ENCODE measurements at regions not wholly inside any gene's neighbourhood (a gene's known extent, or its start where the extent isn't known, plus 50 kb on each side); places are given as distances from the start of the nearest gene placed in this dataset.

DNA sequence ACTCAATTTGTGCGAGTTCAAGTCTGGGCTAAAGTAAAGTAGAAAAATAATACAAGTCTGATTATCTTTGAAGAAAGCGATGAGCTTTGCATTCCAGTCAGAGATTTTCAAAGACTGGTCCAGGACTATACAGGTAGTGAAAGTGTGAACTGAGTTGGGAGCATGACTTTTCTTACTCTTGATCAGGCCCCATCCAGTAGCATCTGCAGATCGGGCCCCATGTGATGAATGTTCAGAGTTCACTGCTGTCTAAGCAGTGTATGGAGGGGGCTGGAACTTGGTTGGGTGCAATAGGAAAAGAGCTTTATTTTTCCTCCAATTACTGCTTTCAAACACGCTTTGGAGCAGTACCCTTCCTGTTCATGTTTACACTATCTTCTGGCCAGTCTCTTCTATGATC is 747.4 kb upstream of the ID2 start:
- TF ChIP-seq, protein P1, sequence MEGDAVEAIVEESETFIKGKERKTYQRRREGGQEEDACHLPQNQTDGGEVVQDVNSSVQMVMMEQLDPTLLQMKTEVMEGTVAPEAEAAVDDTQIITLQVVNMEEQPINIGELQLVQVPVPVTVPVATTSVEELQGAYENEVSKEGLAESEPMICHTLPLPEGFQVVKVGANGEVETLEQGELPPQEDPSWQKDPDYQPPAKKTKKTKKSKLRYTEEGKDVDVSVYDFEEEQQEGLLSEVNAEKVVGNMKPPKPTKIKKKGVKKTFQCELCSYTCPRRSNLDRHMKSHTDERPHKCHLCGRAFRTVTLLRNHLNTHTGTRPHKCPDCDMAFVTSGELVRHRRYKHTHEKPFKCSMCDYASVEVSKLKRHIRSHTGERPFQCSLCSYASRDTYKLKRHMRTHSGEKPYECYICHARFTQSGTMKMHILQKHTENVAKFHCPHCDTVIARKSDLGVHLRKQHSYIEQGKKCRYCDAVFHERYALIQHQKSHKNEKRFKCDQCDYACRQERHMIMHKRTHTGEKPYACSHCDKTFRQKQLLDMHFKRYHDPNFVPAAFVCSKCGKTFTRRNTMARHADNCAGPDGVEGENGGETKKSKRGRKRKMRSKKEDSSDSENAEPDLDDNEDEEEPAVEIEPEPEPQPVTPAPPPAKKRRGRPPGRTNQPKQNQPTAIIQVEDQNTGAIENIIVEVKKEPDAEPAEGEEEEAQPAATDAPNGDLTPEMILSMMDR (IDR thresholded peaks at IDR 0.05; ENCODE audit: insufficient read depth, low read length, poor library complexity, severe bottlenecking) = no peak
- DNase-seq (ENCODE audit: extremely low read depth, insufficient read length) = no peak
- Histone ChIP-seq H3K4me3 (replicated peaks; ENCODE audit: low read depth, low read length) (no peak overlapping the region), H3K27me3 (replicated peaks; ENCODE audit: control insufficient read depth, insufficient read depth, low read length) (no peaks in the 10 kb centered on the region; the same call in 1 of the 2 replicates), H3K36me3 (ENCODE audit: control insufficient read depth, insufficient read depth, low read length) (no peaks in the 10 kb centered on the region)

DNA sequence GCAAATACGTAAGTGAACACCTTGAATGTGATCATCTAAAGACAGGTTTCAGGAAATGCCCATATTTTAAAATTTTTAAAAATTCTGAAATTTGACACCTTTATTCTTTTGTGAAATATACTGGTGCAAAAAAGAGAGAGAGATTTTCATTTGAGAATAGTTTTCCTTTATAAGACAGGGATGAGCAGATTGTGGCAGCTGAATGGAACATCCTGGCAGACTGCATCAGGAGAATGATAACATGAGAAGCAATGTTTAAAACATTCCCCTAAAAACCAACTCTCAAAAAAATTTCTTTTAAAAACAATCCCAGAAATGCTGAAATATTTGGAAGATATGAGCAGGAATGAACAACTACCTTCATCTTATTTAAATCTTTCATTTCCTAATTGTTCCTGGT is 744.8 kb upstream of the ID2 start:
- no peaks in the 10 kb centered on the region for H3K36me3 ChIP-seq (ENCODE audit: control insufficient read depth, insufficient read depth, low read length)
- TF ChIP-seq, protein P1 (IDR thresholded peaks at IDR 0.05; ENCODE audit: insufficient read depth, low read length, poor library complexity, severe bottlenecking) = no peak
- DNase-seq (ENCODE audit: extremely low read depth, insufficient read length) = no peak
- H3K4me3 ChIP-seq (replicated peaks; ENCODE audit: low read depth, low read length) = no peak overlapping the region
- no peaks in the 10 kb centered on the region; the same call in 1 of the 2 replicates for H3K27me3 ChIP-seq (replicated peaks; ENCODE audit: control insufficient read depth, insufficient read depth, low read length)

DNA sequence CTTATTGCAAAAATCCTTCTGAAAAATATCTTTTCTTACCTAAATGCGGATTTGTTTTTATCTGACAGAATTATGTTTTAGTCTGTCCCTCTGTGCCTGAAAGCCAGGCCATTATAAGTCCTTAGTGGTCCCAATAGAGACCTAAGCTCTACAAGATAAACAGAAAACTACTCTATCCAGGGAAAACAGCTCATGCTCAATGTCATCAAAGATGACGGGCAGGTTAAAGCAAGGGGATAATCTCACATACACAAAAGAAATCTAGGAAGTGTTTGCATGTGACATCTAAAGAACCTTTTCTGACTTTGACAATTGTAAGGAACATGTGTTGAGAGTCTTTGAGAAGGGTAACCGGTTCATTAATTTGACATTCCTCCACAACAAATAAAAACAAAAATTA is 741.1 kb upstream of the ID2 start:
- H3K36me3 ChIP-seq (ENCODE audit: control insufficient read depth, insufficient read depth, low read length) = no peaks in the 10 kb centered on the region
- no peak for DNase-seq (ENCODE audit: extremely low read depth, insufficient read length)
- TF ChIP-seq, protein P1 (IDR thresholded peaks at IDR 0.05; ENCODE audit: insufficient read depth, low read length, poor library complexity, severe bottlenecking) = no peak
- no peaks in the 10 kb centered on the region; the same call in 1 of the 2 replicates for H3K27me3 ChIP-seq (replicated peaks; ENCODE audit: control insufficient read depth, insufficient read depth, low read length)
- no peak overlapping the region for H3K4me3 ChIP-seq (replicated peaks; ENCODE audit: low read depth, low read length)

DNA sequence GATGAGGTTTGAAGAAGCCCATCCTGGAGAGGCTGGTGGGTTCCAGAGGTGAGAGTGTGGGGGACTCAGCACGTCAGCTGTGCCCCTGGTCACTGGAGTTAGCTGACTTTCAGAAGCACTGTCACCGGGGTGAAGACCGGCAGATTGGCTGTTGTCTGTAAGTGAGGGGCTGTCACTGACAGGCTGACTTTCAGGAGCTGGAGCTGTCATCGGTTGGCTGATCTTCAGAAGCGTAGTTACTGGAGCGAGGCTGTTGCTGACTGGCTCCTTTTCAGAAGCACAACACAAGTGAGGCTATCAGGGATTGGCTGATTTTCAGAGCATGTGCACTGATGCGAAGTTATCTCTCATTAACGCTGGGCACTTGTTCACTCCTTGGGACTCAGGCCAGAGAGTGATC is 738.4 kb upstream of the ID2 start:
- Histone ChIP-seq H3K27me3 (replicated peaks; ENCODE audit: control insufficient read depth, insufficient read depth, low read length) (no peaks in the 10 kb centered on the region), H3K4me3 (replicated peaks; ENCODE audit: low read depth, low read length) (no peak overlapping the region), H3K36me3 (ENCODE audit: control insufficient read depth, insufficient read depth, low read length) (no peaks in the 10 kb centered on the region)
- TF ChIP-seq, protein P1 (IDR thresholded peaks at IDR 0.05; ENCODE audit: insufficient read depth, low read length, poor library complexity, severe bottlenecking) = no peak
- DNase-seq (ENCODE audit: extremely low read depth, insufficient read length) = no peak

DNA sequence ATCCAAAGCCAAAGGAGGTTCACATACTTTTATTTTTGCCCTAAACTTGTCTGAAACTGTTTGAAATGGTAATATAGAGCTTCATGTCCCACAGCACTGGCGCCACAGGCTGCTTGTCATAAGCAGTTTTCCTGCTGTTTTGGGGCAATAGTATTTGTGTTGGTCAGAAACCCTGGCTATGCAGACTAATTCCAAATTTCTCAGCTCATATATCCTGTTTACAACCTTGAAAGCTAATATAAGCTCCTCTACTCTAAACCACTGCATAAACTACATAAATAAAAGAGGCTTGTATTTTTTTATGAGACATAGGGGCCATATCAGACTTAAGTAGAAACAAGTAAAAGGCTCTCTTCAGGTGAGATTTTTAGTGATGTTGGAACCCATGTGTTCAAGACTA is 736.8 kb upstream of the ID2 start:
- no peak overlapping the region for H3K4me3 ChIP-seq (replicated peaks; ENCODE audit: low read depth, low read length)
- H3K27me3 ChIP-seq (replicated peaks; ENCODE audit: control insufficient read depth, insufficient read depth, low read length) = no peaks in the 10 kb centered on the region
- H3K36me3 ChIP-seq (ENCODE audit: control insufficient read depth, insufficient read depth, low read length) = no peaks in the 10 kb centered on the region
- TF ChIP-seq, protein P1 (IDR thresholded peaks at IDR 0.05; ENCODE audit: insufficient read depth, low read length, poor library complexity, severe bottlenecking) = no peak
- DNase-seq (ENCODE audit: extremely low read depth, insufficient read length) = no peak

DNA sequence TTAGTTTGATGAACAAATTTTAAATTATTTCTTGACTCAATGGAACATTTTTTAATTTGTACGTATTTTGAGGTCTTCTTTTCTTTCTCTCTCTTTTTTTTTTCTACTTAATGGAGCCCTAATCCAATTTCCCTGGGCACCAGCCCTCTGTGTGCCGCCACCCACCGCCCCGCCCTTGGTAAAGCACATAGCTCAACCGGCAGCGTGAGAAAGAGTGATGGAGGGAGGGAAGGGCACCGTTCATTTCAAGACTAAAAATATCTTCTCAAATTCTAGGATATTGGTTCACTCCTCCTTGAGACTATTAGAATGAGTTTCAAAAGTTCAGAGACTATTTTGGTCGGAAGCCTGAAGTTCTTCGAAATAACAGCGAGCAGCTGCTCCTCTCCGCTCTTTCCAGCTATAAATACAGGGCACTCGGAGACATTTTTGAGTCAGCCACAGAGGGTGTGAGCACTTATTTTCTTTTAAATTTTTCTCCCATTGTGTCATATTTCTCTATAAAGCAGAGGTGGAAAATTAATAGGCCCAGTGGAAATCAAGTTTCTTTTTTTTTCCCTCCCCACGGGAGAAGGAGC is 731.7 kb upstream of the ID2 start:
- no peaks in the 10 kb centered on the region; the same call in 1 of the 2 replicates for H3K27me3 ChIP-seq (replicated peaks; ENCODE audit: control insufficient read depth, insufficient read depth, low read length)
- TF ChIP-seq, protein P1 (IDR thresholded peaks at IDR 0.05; ENCODE audit: insufficient read depth, low read length, poor library complexity, severe bottlenecking) = no peak
- no peak for DNase-seq (ENCODE audit: extremely low read depth, insufficient read length)
- H3K4me3 ChIP-seq (replicated peaks; ENCODE audit: low read depth, low read length) = no peak overlapping the region
- no peaks in the 10 kb centered on the region for H3K36me3 ChIP-seq (ENCODE audit: control insufficient read depth, insufficient read depth, low read length)
